CD14-positive monocyte (primary cell): ENCODE measurements at regions not wholly inside any gene's neighbourhood (a gene's known extent, or its start where the extent isn't known, plus 50 kb on each side); places are given as distances from the start of the nearest gene placed in this dataset.

Experiments
- DNase-seq, 3 donors: peaks; one replicate each; pipeline ENCODE4 v3.0.0-alpha.2; 2011 to 2022
- H2AFZ ChIP-seq: 2 replicates; pipeline ENCODE4 v1.6.0; 2012; ENCODE audit warnings: mild to moderate bottlenecking, low read depth, low read length, inconsistent platforms; ENCODE audit not compliant: insufficient read depth, poor library complexity, severe bottlenecking
- H3K27ac ChIP-seq, 2 donors: 1 replicate in 1 of 2; 2 replicates in 1 of 2; pipeline ENCODE4 v1.5.1; 2012 to 2013; ENCODE audit warnings: low read length in 2 of 2, control low read depth in 1 of 2, inconsistent platforms in 1 of 2, low read depth in 1 of 2, mild to moderate bottlenecking in 1 of 2
- H3K27me3 ChIP-seq, 2 donors: one replicate each; pipeline versions ENCODE4 v1.6.0 to v1.6.1; 2011 to 2013; ENCODE audit warnings: low read length in 2 of 2; ENCODE audit not compliant: control insufficient read depth in 2 of 2, insufficient read depth in 2 of 2
- H3K36me3 ChIP-seq, 2 donors: replicated peaks in 1 of 2; 1 replicate in 1 of 2; 2 replicates in 1 of 2; pipeline versions ENCODE4 v1.5.1 to v1.6.1; 2012 to 2013; ENCODE audit warnings: low read length in 2 of 2, control low read depth in 1 of 2, inconsistent platforms in 1 of 2, mild to moderate bottlenecking in 1 of 2; ENCODE audit not compliant: insufficient read depth in 2 of 2, control insufficient read depth in 1 of 2
- H3K4me1 ChIP-seq, 2 donors: 1 replicate in 1 of 2; 2 replicates in 1 of 2; pipeline versions ENCODE4 v1.5.1 to v1.6.1; 2012 to 2013; ENCODE audit warnings: low read length in 2 of 2, control low read depth in 1 of 2, inconsistent platforms in 1 of 2, mild to moderate bottlenecking in 1 of 2, moderate library complexity in 1 of 2; ENCODE audit not compliant: insufficient read depth in 2 of 2, control insufficient read depth in 1 of 2
- H3K4me2 ChIP-seq: replicated peaks from 2 replicates; pipeline ENCODE3; 2012; ENCODE audit warnings: low read length, moderate library complexity, mild to moderate bottlenecking; ENCODE audit not compliant: poor library complexity, severe bottlenecking; ENCODE audit errors: extremely low read depth
- H3K4me3 ChIP-seq, 3 experiments: fragments of 200-600 bp in 1 of 3; sonication (generic) in 1 of 3; replicated peaks in 1 of 3; 1 replicate in 2 of 3; 2 replicates in 1 of 3; pipeline ENCODE4 v1.5.1; 2011 to 2013; ENCODE audit warnings: low read length in 3 of 3, mild to moderate bottlenecking in 3 of 3, control low read depth in 2 of 3, low read depth in 2 of 3, inconsistent platforms in 1 of 3, moderate library complexity in 1 of 3
- H3K79me2 ChIP-seq: 2 replicates; pipeline ENCODE4 v1.6.0; 2012; ENCODE audit warnings: mild to moderate bottlenecking, control low read depth, inconsistent platforms, low read length, moderate library complexity; ENCODE audit not compliant: insufficient read depth
- H3K9ac ChIP-seq: 2 replicates; pipeline ENCODE4 v1.6.0; 2017; ENCODE audit warnings: low read length, mild to moderate bottlenecking; ENCODE audit not compliant: insufficient read depth, poor library complexity, severe bottlenecking
- H3K9me3 ChIP-seq, 2 donors: replicated peaks in 1 of 2; 1 replicate in 1 of 2; 2 replicates in 1 of 2; pipeline versions ENCODE4 v1.5.1 to v1.6.1; 2012 to 2013; ENCODE audit warnings: low read length in 2 of 2, control low read depth in 1 of 2; ENCODE audit not compliant: control insufficient read depth in 1 of 2, insufficient read depth in 1 of 2
- H4K20me1 ChIP-seq: 2 replicates; pipeline ENCODE4 v1.6.0; 2012; ENCODE audit warnings: mild to moderate bottlenecking, low read length, control low read depth, moderate library complexity; ENCODE audit not compliant: insufficient read depth
- H3K27ac Mint-ChIP-seq, 7 donors: one replicate each; pipeline ENCODE4 v1.8.0; 2020; ENCODE audit warnings: mild to moderate bottlenecking in 7 of 7, mixed read lengths in 7 of 7, moderate library complexity in 6 of 7, inconsistent platforms in 2 of 7
- H3K27me3 Mint-ChIP-seq, 3 donors: one replicate each; pipeline ENCODE4 v1.8.0; 2021 to 2022; ENCODE audit warnings: low read depth in 3 of 3, mild to moderate bottlenecking in 3 of 3, mixed read lengths in 3 of 3, moderate library complexity in 3 of 3, inconsistent platforms in 1 of 3
- H3K36me3 Mint-ChIP-seq, 2 donors: one replicate each; pipeline ENCODE4 v1.8.0; 2020; ENCODE audit warnings: mixed read lengths in 2 of 2, inconsistent platforms in 1 of 2, mild to moderate bottlenecking in 1 of 2
- H3K4me1 Mint-ChIP-seq: one replicate; pipeline ENCODE4 v1.8.0; 2020; ENCODE audit warnings: mild to moderate bottlenecking, mixed read lengths
- H3K4me3 Mint-ChIP-seq, 2 donors: one replicate each; pipeline ENCODE4 v1.8.0; 2020; ENCODE audit warnings: mild to moderate bottlenecking in 2 of 2, mixed read lengths in 2 of 2, moderate library complexity in 1 of 2
- H3K9me3 Mint-ChIP-seq, 7 donors: one replicate each; pipeline ENCODE4 v1.8.0; 2020 to 2022; ENCODE audit warnings: mixed read lengths in 7 of 7, mild to moderate bottlenecking in 6 of 7, moderate library complexity in 6 of 7, inconsistent platforms in 2 of 7
- WGBS: methylation state at CpG from one replicate; pipeline ENCODE4 v1.1.5; 2013; ENCODE audit warnings: missing lambda C conversion rate; ENCODE audit not compliant: insufficient coverage; 5-methylcytosine and 5-hydroxymethylcytosine counted together
- intact Hi-C, 2 donors: fragments of 100-400 bp; cut with micrococcal nuclease; formaldehyde crosslinking; loops; one replicate each; pipeline versions ENCODE4 v1.15.0 to v1.15.1; 2023
- TF ChIP-seq, protein P1 (sequence below): fragments of 200-600 bp; IDR thresholded peaks from one replicate; pipeline ENCODE4 v1.8.0; 2022; ENCODE audit warnings: antibody characterized with exemption, mild to moderate bottlenecking

DNA sequence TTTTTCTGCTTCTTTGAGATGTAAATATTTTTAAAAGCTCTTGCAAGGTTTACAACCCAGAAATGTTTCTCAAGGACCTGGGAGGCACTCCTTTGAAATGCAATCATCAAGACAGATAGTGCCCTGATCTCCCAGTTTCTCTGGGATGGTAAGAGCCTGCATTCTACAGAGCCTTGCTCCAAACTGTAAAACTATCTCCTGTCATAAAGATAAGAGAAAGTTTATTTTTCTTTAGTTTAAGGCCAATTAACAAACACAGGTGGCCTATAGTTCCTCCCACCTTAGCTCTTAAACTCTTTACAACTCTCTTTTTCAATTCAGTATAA lies 1231.1 kb upstream of the NUDT12 start:
- H3K4me3 Mint-ChIP-seq, result no peak overlapping the region
- no peaks in the 10 kb centered on the region for H3K9me3 Mint-ChIP-seq
- intact Hi-C loops, result no loop called here

DNA sequence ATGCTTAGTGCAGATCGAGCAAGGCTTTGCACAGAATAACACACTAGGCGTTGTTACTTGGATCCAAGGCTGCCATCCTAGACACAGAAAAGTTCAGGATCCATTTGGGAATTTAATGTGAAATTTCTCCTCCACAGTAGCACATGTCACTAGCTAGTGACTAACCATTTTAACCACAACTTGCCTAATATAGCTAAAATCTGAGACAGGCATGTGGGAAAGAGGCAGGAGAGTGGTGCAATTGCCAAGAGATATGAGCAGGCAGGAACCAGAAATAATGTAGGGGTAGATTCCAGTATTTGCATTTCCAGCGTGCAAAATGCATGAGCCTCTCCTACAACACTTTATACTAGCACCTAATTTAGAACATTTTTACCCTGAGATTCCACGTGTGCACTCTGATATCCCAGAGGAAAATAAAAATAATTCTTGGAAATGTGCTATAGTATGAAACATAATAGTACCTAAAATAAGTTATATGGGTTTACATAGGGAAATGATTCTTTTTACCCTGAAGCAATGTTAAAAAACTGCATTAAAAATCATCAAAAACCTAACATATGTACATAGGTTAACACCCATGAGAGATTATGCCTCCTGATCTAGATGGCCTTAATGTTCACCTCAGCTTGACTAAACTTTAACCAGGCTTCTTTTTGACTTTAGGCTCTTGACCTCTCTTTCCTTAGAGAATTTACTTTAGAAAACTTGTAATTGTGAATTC lies 1230.6 kb upstream of the NUDT12 start:
- intact Hi-C loops, result no loop called here
- Histone ChIP-seq H2AFZ (no peak overlapping the region), H3K79me2 (no peaks in the 10 kb centered on the region), H3K9me3 (no peaks in the 10 kb centered on the region), H3K4me1 (no peaks in the 10 kb centered on the region), H4K20me1 (no peaks in the 10 kb centered on the region), H3K4me3 (no peak overlapping the region), H3K27me3 (no peaks in the 10 kb centered on the region), H3K4me2 (no peak overlapping the region), H3K36me3 (no peaks in the 10 kb centered on the region), H3K27ac (no peak overlapping the region), H3K9ac (no peak overlapping the region)
- H3K27me3 Mint-ChIP-seq, result no peaks in the 10 kb centered on the region
- H3K27ac Mint-ChIP-seq, result no peak overlapping the region
- DNase-seq, result no peak
- H3K9me3 Mint-ChIP-seq, result peaks cover 0 to 3% (median 0%) of the 10 kb centered on the region in 7 donors
- no peaks in the 10 kb centered on the region for H3K4me1 Mint-ChIP-seq
- TF ChIP-seq, protein P1, sequence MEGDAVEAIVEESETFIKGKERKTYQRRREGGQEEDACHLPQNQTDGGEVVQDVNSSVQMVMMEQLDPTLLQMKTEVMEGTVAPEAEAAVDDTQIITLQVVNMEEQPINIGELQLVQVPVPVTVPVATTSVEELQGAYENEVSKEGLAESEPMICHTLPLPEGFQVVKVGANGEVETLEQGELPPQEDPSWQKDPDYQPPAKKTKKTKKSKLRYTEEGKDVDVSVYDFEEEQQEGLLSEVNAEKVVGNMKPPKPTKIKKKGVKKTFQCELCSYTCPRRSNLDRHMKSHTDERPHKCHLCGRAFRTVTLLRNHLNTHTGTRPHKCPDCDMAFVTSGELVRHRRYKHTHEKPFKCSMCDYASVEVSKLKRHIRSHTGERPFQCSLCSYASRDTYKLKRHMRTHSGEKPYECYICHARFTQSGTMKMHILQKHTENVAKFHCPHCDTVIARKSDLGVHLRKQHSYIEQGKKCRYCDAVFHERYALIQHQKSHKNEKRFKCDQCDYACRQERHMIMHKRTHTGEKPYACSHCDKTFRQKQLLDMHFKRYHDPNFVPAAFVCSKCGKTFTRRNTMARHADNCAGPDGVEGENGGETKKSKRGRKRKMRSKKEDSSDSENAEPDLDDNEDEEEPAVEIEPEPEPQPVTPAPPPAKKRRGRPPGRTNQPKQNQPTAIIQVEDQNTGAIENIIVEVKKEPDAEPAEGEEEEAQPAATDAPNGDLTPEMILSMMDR, result no peak
- no CpG with 5 or more reads among the region's 4 CpGs for WGBS
- H3K4me3 Mint-ChIP-seq, result no peak overlapping the region
- no peaks in the 10 kb centered on the region for H3K36me3 Mint-ChIP-seq

More for the DNA sequence above, 1231.1 kb upstream of the NUDT12 start:
- no peaks in the 10 kb centered on the region for H3K36me3 ChIP-seq
- TF ChIP-seq, protein P1, result no peak
- H3K27ac ChIP-seq, result no peak overlapping the region
- Mint-ChIP-seq H3K27me3 (no peaks in the 10 kb centered on the region), H3K27ac (no peak overlapping the region), H3K4me1 (no peaks in the 10 kb centered on the region), H3K36me3 (no peaks in the 10 kb centered on the region)
- H3K79me2 ChIP-seq, result no peaks in the 10 kb centered on the region
- H3K4me1 ChIP-seq, result no peaks in the 10 kb centered on the region
- H2AFZ ChIP-seq, result no peak overlapping the region
- no peaks in the 10 kb centered on the region for H3K27me3 ChIP-seq
- H3K9me3 ChIP-seq, result no peaks in the 10 kb centered on the region
- no peak overlapping the region for H3K4me2 ChIP-seq
- no peak overlapping the region for H3K4me3 ChIP-seq
- no peaks in the 10 kb centered on the region for H4K20me1 ChIP-seq
- no peak for DNase-seq
- H3K9ac ChIP-seq, result no peak overlapping the region
